ENCODE measurements at regions not wholly inside any gene's neighbourhood (a gene's known extent, or its start where the extent isn't known, plus 50 kb on each side); places are given as distances from the start of the nearest gene placed in this dataset.

DNA sequence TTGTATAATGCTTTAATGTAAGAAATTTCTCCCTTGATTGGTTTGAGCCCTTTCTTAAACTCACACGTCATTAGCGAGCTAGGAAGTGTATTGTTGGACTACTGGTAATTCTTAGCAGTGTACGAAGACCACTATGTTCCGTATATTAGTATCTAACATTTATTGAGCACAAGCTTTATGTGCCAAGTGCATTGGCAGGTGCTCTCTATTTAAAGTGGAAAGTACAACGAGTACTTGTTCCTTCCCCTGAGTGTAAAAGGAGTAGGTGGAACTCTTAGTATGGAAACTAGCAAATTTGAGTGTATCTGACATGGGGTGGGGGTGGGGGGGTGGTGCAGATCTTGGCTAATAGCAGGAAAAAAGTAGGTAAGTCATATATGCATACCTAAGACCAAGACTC lies 594.7 kb downstream of the FGF9 start:
- Histone ChIP-seq H2AFZ (ENCODE audit: low read depth, low read length) (no peak overlapping the region), H3K9me3 (replicated peaks; ENCODE audit: control insufficient read depth, insufficient read depth, low read depth, low read length) (no peaks in the 10 kb centered on the region), H3K4me1 (replicated peaks in 1 of 2; ENCODE audit: control insufficient read depth in 2 of 2, insufficient read depth in 2 of 2, low read length in 2 of 2) (no peaks in the 10 kb centered on the region), H3K27ac (ENCODE audit: extremely low read depth, low read depth, low read length) (no peak overlapping the region), H3K9me1 (ENCODE audit: control insufficient read depth, insufficient read depth, low read length) (no peaks in the 10 kb centered on the region), H3K27me3 (ENCODE audit: control insufficient read depth in 2 of 2, insufficient read depth in 2 of 2, low read length in 2 of 2) (no peaks in the 10 kb centered on the region), H3K9ac (ENCODE audit: insufficient read depth in 1 of 2, low read depth in 2 of 2, low read length in 2 of 2) (no peak overlapping the region), H4K20me1 (replicated peaks; ENCODE audit: control insufficient read depth, insufficient read depth, low read length) (no peaks in the 10 kb centered on the region), H3K4me2 (ENCODE audit: insufficient read depth, low read length) (no peak overlapping the region), H3K79me2 (ENCODE audit: control insufficient read depth, insufficient read depth, low read length) (no peaks in the 10 kb centered on the region), H3K36me3 (ENCODE audit: control insufficient read depth, insufficient read depth, low read length) (no peaks in the 10 kb centered on the region), H3K4me3 (no peak overlapping the region)
- ATAC-seq (no peak), DNase-seq (ENCODE audit: extremely low read depth in 1 of 4, low spot score in 3 of 4) (no peak), FAIRE-seq (no peak)
- TF ChIP-seq, protein P1, sequence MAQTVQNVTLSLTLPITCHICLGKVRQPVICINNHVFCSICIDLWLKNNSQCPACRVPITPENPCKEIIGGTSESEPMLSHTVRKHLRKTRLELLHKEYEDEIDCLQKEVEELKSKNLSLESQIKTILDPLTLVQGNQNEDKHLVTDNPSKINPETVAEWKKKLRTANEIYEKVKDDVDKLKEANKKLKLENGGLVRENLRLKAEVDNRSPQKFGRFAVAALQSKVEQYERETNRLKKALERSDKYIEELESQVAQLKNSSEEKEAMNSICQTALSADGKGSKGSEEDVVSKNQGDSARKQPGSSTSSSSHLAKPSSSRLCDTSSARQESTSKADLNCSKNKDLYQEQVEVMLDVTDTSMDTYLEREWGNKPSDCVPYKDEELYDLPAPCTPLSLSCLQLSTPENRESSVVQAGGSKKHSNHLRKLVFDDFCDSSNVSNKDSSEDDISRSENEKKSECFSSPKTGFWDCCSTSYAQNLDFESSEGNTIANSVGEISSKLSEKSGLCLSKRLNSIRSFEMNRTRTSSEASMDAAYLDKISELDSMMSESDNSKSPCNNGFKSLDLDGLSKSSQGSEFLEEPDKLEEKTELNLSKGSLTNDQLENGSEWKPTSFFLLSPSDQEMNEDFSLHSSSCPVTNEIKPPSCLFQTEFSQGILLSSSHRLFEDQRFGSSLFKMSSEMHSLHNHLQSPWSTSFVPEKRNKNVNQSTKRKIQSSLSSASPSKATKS (CRISPR knock-in tag; IDR thresholded peaks at IDR 0.05) = no peak
- TF ChIP-seq, protein P2, sequence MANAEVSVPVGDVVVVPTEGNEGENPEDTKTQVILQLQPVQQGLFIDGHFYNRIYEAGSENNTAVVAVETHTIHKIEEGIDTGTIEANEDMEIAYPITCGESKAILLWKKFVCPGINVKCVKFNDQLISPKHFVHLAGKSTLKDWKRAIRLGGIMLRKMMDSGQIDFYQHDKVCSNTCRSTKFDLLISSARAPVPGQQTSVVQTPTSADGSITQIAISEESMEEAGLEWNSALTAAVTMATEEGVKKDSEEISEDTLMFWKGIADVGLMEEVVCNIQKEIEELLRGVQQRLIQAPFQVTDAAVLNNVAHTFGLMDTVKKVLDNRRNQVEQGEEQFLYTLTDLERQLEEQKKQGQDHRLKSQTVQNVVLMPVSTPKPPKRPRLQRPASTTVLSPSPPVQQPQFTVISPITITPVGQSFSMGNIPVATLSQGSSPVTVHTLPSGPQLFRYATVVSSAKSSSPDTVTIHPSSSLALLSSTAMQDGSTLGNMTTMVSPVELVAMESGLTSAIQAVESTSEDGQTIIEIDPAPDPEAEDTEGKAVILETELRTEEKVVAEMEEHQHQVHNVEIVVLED (CRISPR knock-in tag; IDR thresholded peaks at IDR 0.05) = no peak
- TF ChIP-seq ZNF347 (CRISPR knock-in tag; IDR thresholded peaks at IDR 0.05; ENCODE audit: low read depth) (no peak), POLR2AphosphoS5 (IDR thresholded peaks at IDR 0.05; ENCODE audit: control insufficient read depth, insufficient read depth, low read depth, low read length) (no peak), ASH1L (IDR thresholded peaks at IDR 0.05; ENCODE audit: borderline replicate concordance, low read depth, partially characterized antibody) (no peak), NR2F6 (CRISPR knock-in tag; IDR thresholded peaks at IDR 0.05) (no peak), NCOA1 (IDR thresholded peaks at IDR 0.05; ENCODE audit: low read depth) (no peak), ESRRB (CRISPR knock-in tag; IDR thresholded peaks at IDR 0.05; ENCODE audit: borderline replicate concordance) (no peak), DIDO1 (tag; IDR thresholded peaks at IDR 0.05; ENCODE audit: low read depth) (no peak), ELF4 (CRISPR knock-in tag; IDR thresholded peaks at IDR 0.05) (no peak), IRF2 (CRISPR knock-in tag; IDR thresholded peaks at IDR 0.05) (no peak), CREBBP (IDR thresholded peaks at IDR 0.05; ENCODE audit: low read depth, low read length) (no peak), SRSF1 (IDR thresholded peaks at IDR 0.05; ENCODE audit: low read depth, low read length) (no peak), PTRF (tag; IDR thresholded peaks at IDR 0.05) (no peak), PTBP1 (IDR thresholded peaks at IDR 0.05; ENCODE audit: low read depth, low read length) (no peak), RBBP5 (IDR thresholded peaks at IDR 0.05; ENCODE audit: borderline replicate concordance, insufficient read depth, low read length, poor library complexity, severe bottlenecking) (no peak)
- CTCF ChIA-PET (ENCODE audit: low intra/inter-chr PET ratio) = no interaction called here
- POLR2A ChIA-PET = no interaction called here
- in situ Hi-C loops (cut with MboI) (no loop called here), intact Hi-C loops (cut with micrococcal nuclease) (no loop called here)
- 2% methylated on average over 5 of the region's 5 CpGs for WGBS (ENCODE audit: insufficient coverage, low coverage, missing lambda C conversion rate)
- no TSS peak for BruUV-seq (replicated peaks)
